Eye (tissue), 1 donor: ENCODE measurements at regions not wholly inside any gene's neighbourhood (a gene's known extent, or its start where the extent isn't known, plus 50 kb on each side); places are given as distances from the start of the nearest gene placed in this dataset.

Experiments
- DNase-seq: peaks from one replicate; pipeline ENCODE4 v3.0.0-alpha.2; 2015

DNA sequence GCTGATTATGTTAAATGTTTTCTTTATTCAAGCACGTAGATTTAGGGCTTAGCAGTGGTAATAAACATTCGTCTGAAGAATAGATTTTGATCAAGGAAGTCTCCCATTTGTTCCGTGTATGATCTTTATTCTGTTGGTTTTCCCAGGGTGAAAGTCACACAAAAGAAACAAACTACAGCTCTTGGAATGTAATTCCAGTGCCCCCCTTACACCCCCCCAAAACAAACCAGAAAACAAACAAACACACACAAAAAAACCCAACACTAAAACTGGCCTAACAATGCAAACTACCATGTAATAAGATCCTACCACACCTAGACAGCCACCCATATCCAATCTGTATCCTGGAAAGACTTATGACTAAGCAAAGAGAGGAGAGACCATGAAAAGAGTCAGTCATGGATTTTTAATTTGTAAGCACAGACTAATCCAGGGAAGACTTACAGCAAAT is 196.2 kb upstream of the ELL2 start:
- DNase-seq: no peak

DNA sequence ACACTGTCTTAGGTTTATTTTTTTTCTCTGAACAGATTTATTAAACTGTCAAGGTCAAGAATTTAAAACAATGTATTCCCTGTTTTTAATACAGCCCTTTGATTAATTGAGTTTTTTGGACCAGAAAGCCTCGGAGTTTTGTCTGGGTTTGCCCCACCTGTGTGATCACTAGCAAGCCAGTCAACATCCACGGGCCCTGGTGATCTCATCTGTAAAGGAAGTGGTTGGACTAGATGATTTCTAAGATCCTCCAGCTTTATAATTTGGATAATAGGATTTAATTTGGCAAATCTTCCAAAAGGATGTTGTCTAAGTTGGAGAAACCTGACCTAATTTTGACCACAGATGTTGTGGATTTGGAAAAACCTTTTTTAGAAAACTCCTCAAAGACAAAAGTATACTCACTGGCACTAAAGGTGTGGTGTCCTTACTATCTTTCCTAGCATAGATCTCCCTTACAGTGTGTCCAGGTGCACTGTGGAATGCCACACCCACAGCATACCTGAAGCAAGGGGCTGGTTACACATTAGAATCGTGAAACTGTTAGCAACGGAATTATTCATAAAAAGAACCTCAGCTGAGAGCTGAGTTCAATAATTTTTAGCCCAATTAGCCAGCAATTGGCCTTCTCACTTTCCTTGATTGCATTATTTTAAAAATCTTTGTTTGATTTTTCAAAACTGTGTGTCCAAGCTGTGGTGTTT is 195.6 kb upstream of the ELL2 start:
- no peak for DNase-seq

DNA sequence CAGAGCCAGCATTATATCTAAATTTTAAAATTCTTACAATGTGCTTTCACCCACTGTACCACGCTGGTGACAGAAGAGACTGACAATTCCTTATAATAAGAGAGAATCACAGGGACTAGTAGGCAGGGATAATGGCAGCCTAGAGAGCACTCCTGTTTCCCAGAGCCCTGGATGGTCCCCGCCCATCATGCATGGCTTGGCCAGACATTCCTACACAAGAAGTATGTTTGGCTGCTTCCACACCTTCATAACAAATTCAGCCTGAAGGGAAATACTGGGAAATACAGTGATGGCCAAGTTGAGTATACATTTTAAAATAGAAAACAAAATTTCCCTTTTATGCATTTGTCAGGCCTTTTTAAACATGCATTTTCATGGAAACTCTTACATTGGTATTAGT is 193.5 kb upstream of the ELL2 start:
- no peak for DNase-seq

DNA sequence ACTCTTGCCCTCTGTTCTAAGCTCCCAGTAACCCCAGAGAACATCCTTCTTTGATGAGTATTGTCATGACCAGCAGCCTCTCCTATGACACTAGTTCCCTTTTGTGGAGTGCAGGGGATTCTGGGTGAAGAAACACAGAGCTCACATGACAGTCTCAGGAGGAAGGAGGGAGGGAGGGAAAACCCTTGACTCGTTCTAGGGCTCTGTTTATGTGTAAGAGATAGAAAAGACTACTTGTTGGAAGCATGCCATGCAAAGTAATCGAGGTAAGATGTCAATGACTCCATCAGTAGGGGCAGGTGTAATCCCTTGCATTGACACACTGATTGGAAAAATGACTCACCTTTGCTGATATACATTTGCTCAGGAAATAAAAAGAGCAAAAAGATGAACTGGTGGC is 190.2 kb upstream of the ELL2 start:
- no peak for DNase-seq

DNA sequence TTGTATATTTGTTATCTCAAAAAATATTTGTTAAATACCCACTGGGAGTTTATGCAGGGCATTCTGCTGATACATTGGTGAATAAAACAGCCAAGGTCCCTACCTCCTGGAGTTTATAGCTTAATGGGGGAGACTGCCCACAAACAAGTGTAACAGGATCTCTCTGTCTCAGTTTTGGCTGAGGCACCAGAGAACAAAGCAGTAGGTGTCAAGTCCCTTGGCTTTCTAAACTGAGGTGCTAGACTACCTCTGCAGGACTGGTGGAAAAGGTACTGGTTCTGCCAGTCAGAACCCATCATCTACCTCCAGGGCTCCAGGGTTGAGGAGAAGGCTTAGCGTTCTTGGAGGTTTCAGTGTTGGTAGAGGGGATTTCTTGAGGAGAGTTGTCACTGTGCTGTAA is 188.4 kb upstream of the ELL2 start:
- no peak for DNase-seq

- DNase-seq: no peak
Observed at GRCh38 chr5:96149546-96149945, 187.9 kb upstream of the ELL2 start.

DNA sequence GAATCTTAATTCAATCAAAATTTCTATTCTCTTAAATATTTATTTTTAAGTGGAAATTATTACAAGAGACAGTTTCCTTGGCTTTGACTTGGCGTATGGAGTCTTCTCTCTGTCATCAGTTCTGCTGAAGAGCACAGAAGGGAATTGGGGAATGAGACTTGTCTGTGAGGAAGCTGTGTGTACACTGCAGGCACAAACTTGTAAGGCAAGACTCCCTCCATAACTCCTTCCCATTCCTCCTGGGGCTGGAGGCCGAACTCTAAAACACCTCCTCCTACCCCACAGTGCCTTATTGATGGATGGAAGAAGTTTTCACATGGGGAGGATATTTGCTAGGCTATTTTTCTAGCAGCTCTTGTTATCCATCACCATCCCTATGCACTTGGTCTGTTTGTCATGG is 187.4 kb upstream of the ELL2 start:
- no peak for DNase-seq

DNA sequence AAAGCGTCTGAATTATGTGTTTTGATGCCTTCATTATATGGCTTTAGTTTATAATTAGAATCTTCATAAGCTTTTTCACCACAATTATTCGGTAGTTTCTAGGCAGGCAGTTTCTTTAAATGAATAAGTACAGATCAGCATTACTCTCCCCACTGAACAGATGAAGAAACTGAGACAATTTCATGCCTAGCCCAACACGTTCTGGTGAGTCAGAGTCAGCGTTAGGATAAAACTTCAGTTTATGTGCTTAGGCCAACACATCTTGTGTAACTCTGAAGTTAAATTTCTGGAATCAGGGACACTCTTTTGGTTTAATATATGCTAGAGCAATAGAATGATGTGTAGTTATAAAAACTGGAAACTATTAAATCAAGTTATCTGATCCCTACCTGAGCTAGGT is 186.7 kb upstream of the ELL2 start:
- DNase-seq: no peak

- DNase-seq: no peak
Observed at GRCh38 chr5:96147866-96148265, 186.2 kb upstream of the ELL2 start.

- DNase-seq: no peak
Observed at GRCh38 chr5:96146675-96147074, 185.0 kb upstream of the ELL2 start.

DNA sequence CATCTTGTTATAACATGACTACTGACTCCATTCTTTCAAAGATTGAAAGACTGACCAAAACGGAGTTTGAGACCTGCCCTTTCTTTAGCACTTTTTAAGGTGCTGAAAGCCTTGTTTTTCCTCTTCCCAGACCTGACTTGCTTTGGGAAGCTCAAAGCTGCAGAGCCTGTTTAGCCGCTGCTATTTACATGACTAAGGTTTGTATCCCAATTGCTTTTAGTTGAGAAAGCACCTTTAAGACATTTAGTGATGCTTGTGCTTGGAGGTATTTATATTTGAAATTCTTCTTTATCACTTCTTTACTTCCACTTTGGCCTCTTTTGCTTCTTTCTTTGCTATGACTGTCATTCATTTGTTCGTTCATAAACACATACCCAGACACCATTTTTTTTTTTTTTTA is 182.6 kb upstream of the ELL2 start:
- no peak for DNase-seq

DNA sequence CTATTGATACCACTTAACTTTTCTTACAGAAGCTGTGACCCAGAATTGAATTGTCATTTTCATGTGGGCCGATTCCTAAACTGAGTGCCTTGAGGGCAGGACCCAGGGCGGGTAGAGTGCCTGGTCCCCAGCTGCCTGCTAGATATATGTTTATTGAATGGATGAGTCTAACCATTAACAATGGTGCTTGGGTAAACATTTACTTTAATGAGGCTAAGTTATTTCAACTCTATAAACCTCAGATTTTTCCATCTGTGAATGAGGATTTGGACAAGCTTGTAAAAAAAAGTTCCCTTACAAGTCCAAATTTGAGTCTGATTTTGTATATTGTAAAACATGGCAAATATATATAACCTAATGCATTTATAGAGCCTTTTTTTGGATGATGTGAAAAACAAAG is 181.8 kb upstream of the ELL2 start:
- DNase-seq: no peak

GRCh38 chr5:96142786-96143434 is 181.3 kb upstream of the ELL2 start:
- DNase-seq: no peak

DNA sequence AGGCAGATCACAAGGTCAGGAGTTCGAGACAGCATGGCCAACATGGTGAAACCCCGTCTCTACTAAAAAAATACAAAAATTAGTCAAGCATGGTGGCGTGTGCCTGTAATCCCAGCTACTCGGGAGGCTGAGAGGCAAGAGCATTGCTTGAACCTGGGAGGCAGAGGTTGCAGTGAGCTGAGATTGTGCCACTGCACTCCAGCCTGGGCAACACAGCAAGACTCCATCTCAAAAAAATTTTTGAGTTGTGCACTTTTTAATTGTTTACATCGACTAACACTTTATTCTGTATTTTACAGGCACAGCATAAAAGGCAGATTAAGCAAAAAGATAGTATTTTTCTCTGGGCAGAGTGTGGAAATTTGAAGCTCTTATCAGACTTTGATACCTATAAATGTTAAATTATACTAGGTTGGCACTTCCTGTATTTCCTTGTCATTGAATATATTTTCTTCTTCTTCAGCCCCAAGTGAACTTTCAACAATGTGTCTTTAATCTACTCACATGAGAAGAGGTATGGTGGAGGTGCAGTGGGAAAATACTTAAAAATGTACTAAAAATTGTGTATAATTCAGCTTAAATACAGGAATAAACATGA is 180.6 kb upstream of the ELL2 start:
- no peak for DNase-seq

DNA sequence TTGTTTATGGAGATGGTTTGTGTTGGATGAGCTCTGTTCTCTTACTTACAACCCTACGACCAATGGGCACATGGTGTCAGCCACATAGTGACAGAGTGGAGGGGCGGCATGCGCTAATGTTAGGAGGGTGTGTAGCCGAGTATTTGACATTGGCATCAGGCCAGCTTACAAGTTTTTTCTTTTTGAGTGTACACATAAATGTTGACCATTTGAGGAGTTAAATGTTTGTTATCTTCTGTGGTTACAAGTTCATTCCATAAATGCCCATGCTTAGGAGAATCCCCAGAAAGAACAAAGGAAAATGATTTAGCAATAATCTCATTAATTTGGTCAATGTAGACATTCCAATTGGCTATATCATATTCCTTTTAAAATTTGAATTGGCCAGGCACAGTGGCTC is 180.1 kb upstream of the ELL2 start:
- DNase-seq: no peak

DNA sequence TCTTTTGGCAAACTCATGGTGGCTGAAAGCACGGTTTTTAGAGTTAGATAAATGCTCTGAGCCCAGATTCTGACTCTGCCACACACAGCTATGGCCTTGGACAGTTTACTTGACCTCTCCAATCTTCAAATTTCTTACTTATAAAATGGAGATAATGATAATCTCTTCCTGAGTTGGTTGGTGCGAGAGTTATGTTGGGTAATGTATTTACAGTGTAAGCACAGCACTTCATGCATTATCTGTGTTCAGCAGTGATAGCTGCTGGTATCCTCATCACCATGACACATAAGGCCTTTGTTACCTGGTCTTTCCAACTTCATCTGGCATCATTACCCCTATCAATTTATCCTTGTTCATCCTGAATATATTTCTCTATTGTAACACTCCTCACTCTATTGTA is 178.8 kb upstream of the ELL2 start:
- no peak for DNase-seq

GRCh38 chr5:96140084-96140483 is 178.4 kb upstream of the ELL2 start:
- no peak for DNase-seq

- DNase-seq: no peak
Observed at GRCh38 chr5:96134886-96135285, 173.2 kb upstream of the ELL2 start.

GRCh38 chr5:96133341-96134079 is 171.9 kb upstream of the ELL2 start:
- DNase-seq: no peak

GRCh38 chr5:96129276-96129675 is 167.6 kb upstream of the ELL2 start:
- DNase-seq: no peak

DNA sequence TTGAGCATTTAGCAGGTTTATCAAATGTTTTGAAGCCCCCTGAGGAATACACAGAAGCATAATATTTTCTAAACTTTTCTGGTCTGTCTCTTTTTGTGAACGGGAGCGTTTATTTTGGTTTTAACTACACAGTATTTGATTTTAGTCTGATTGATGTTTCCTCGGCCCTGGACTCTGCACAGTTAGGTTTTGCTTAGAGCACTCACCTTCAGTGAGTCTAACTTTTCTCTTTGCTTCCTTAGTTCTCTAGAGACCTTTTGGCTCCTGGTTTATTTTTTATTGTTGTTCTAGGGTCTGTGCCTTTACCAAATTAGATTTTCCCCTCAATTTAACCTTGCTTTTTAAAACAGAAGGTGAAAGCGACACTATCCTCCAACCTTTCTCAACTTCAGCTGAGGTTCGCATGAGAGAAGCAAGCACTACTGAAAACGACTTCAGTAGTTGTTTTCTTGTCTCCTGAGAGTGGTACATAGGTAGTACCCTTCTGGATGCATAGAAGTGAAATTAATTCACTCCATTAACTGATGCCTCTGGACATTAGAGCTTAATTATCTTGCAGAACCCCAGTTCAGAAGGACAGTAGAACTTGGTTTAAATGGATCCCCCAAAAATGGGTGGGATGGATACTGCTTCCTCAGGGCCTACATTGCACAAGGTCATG is 166.7 kb upstream of the ELL2 start:
- no peak for DNase-seq

DNA sequence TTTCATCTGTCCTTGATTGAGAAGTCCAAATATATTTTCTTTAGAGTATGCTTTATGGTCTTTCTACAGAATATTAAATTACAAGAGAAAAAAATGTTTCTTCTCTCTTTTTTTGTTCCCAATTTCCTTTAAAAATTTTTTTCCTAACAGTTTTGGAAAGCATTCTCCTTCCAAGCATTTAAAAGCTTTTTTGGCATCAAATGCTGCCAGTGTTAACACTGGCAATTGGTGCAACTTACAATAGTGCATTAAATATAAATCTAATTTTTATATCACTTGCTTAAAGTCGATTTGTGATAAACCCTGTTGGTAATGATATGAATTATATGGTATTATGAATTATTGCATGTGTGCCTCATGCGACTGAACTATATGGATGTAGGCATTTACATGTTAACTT is 165.9 kb upstream of the ELL2 start:
- no peak for DNase-seq

DNA sequence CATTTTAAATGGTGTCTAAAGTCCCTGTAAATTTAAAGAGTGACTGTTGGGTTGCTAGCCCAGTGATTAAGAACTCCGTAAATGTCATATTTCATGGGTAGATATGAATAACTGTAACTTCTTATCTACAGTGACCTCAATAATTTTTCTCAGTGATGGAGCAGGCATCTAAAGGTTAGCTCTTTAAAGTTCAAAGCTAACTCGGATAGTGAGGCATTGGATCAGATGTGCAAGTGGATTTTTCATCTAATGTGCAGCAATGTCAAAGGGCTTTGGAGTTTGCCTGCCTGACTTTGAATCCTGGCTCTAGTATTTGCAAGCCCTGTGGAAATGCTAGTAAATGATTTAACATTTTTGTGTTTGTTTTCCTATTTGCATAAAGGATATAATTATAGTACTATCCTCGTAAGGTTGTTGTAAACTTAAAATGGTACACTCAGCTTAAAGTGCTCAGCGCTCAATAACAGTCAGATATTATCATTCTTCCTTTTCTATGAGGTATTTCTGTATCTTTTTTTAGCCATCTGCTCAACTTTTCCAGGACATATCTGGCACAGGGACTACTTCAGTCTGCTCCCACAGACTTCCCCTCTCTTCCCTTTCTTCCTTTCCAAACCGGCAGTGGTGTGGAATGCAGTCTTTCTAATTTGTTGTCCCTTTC is 163.7 kb upstream of the ELL2 start:
- no peak for DNase-seq
